ENCODE measurements at regions not wholly inside any gene's neighbourhood (a gene's known extent, or its start where the extent isn't known, plus 50 kb on each side); places are given as distances from the start of the nearest gene placed in this dataset.

DNA sequence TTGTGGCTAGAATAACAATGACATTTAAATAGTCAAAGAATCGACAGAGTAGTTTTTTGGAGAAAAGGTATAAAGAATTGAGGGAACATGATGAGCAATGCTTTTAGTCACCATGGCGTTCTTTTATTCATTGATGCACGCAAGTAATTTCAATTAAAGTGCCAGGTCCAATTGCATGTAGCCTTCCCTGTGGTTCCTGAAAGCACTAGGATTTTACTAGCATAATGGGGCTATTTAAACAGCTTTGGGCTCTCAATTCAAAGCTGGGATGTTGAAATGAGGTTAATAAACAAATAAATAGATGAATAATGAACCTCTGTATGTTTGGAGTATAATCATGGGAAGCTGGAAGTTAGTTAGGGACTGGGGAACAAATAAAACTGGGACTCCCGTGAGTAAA, 121.2 kb upstream of the GAP43 start:
- no peaks in the 10 kb centered on the region for H3K36me3 ChIP-seq
- TF ChIP-seq, protein P1, sequence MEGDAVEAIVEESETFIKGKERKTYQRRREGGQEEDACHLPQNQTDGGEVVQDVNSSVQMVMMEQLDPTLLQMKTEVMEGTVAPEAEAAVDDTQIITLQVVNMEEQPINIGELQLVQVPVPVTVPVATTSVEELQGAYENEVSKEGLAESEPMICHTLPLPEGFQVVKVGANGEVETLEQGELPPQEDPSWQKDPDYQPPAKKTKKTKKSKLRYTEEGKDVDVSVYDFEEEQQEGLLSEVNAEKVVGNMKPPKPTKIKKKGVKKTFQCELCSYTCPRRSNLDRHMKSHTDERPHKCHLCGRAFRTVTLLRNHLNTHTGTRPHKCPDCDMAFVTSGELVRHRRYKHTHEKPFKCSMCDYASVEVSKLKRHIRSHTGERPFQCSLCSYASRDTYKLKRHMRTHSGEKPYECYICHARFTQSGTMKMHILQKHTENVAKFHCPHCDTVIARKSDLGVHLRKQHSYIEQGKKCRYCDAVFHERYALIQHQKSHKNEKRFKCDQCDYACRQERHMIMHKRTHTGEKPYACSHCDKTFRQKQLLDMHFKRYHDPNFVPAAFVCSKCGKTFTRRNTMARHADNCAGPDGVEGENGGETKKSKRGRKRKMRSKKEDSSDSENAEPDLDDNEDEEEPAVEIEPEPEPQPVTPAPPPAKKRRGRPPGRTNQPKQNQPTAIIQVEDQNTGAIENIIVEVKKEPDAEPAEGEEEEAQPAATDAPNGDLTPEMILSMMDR (IDR thresholded peaks at IDR 0.05) = no peak
- no peak overlapping the region for H3K4me3 ChIP-seq
- no peaks in the 10 kb centered on the region for H3K9me3 ChIP-seq
- H3K27me3 ChIP-seq = no peaks in the 10 kb centered on the region
- no peak for DNase-seq
- H3K4me1 ChIP-seq = no peaks in the 10 kb centered on the region
- no peak overlapping the region for H3K27ac ChIP-seq
- intact Hi-C loops (cut with DNase I) = no loop called here
- ATAC-seq = no peak

DNA sequence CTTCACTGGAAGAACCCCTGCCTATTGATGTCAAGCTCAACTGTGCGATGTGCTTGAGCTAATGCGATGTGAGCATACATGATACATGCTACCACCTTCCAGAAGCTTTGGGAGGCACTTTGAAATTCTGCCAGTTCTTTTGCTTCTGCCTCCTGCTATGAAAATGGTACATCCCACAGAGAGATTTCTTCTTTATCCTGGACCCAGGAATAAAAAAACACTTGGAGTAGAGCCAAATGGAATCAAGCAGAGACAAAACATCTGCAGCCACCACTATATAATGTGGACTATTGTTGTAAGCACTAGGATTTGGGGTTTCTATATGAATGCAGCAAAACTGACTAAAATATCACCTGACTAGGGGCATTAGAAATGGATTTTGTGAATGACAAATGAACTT, 119.9 kb upstream of the GAP43 start:
- DNase-seq = peak in 1 of 4 donors; percentile 39

DNA sequence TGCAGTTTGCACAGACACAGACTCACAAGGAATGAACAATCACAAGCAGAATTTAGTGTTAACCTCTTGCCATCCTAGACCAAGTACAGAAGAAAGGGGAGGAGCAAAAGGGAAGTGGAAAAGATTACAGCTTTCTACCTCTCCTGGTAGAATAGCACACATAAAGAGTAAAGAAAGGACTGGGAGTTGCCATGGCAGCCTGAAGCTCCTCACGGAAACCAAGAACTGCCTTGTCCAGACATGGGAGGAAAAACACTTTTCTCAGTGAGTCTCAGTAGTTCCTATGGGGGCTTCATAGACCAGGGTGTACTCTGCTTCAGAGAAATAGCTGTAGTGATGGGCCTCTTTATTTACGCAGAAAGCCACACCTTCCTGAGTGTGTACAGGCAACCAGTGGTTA, 114.7 kb upstream of the GAP43 start:
- no peaks in the 10 kb centered on the region for H3K9me3 ChIP-seq
- ATAC-seq (no peak), DNase-seq (no peak)
- H3K27me3 ChIP-seq = peaks cover 0 to 13% of the 10 kb centered on the region in 2 donors
- intact Hi-C loops (cut with DNase I) = no loop called here
- no peaks in the 10 kb centered on the region for H3K36me3 ChIP-seq
- H3K4me1 ChIP-seq = peaks cover 0 to 10% of the 10 kb centered on the region in 2 donors
- no peak overlapping the region for H3K4me3 ChIP-seq
- TF ChIP-seq, protein P1 (IDR thresholded peaks at IDR 0.05) = no peak
- H3K27ac ChIP-seq = no peak overlapping the region

More for the DNA sequence above, 119.9 kb upstream of the GAP43 start:
- H3K4me1 ChIP-seq = no peaks in the 10 kb centered on the region
- no peaks in the 10 kb centered on the region for H3K9me3 ChIP-seq
- H3K27ac ChIP-seq = no peak overlapping the region
- H3K4me3 ChIP-seq = no peak overlapping the region
- intact Hi-C loops (cut with DNase I) = no loop called here
- no peak for ATAC-seq
- H3K27me3 ChIP-seq = no peaks in the 10 kb centered on the region
- no peaks in the 10 kb centered on the region for H3K36me3 ChIP-seq
- TF ChIP-seq, protein P1 (IDR thresholded peaks at IDR 0.05) = no peak

DNA sequence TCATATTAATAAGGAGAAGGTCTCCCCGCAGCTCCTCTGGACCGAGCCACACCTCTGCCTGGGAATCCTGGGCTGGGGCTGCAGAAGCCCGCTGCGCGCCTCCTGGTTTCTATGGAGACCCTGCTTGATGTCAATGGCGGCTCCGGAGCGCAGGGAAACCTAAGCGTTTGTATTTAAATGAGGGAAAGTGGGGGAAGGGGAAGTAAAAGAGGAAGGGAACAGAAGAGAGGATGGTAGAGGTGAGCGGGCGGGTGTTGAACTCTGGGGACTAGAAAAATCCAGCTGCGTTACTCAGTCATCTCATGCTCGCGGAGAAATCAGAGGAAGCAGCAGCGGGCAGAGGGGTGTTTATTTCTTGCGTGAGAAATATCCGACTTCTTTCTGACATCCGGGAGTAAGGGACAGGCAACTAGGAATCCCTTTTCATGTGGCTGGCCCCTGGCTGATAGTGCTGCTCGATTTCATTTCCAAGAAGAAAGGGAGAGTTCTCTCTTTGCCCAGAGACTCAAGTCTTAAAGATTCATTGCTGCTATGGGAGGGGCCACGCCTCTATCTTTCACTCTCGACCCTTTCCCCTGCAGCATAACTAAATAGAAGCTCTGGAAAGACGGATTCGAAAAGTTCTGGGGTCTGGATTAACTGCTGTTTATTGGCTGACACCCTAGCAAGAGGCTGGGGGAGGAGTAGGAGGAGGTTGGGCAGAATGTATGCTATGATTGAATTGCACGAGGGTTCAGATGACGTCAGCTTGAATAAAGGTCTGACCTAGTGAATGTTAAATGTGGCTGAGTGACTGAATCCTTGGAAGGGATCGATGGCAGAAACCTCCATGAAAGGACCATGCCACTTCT, 110.5 kb upstream of the GAP43 start:
- no peaks in the 10 kb centered on the region for H3K9me3 ChIP-seq
- intact Hi-C loops (cut with DNase I) = no loop called here
- H3K27me3 ChIP-seq = peaks cover 0 to 13% of the 10 kb centered on the region in 2 donors
- H3K36me3 ChIP-seq = no peaks in the 10 kb centered on the region
- peak in 3 of 4 donors; percentile 34 to 76 (median 46) for DNase-seq
- peaks cover 0 to 10% of the 10 kb centered on the region in 2 donors for H3K4me1 ChIP-seq
- H3K4me3 ChIP-seq = peak overlapping the region; percentile 8 to 37
- TF ChIP-seq, protein P1 (IDR thresholded peaks at IDR 0.05) = no peak
- no peak overlapping the region for H3K27ac ChIP-seq
- peak; percentile 68 for ATAC-seq

DNA sequence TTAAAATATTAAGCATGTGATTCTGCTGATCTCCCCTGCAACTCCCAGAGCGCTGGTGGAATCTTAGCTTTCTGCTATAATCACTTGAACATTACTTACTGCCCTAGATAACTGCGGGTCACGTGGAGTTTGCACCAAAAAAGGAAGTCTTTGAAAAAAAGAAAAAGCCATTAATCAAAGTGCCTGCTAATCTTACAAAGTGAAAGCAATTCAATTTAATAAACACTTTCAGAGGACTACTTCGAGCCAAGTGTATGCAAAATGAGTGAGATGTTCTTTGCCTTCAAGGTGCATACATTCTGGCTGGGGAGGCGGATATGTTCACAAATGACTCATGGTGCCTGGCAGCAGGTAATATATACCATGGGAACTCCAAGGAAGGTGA, 109.9 kb upstream of the GAP43 start:
- Histone ChIP-seq H3K36me3 (no peaks in the 10 kb centered on the region), H3K4me3 (peak overlapping the region; percentile 8 to 37), H3K27ac (no peak overlapping the region), H3K9me3 (no peaks in the 10 kb centered on the region), H3K27me3 (peaks cover 0 to 13% of the 10 kb centered on the region in 2 donors), H3K4me1 (peaks cover 0 to 10% of the 10 kb centered on the region in 2 donors)
- TF ChIP-seq, protein P1 (IDR thresholded peaks at IDR 0.05) = no peak
- DNase-seq (no peak), ATAC-seq (peak; percentile 38)
- intact Hi-C loops (cut with DNase I) = no loop called here
